Epithelial cell of esophagus (primary cell): ENCODE measurements at regions not wholly inside any gene's neighbourhood (a gene's known extent, or its start where the extent isn't known, plus 50 kb on each side); places are given as distances from the start of the nearest gene placed in this dataset.

ENCODE experiments used
- DNase-seq: peaks from one replicate; pipeline ENCODE4 v3.0.0; 2010; ENCODE audit warnings: low read depth
- H3K4me3 ChIP-seq: 2 replicates; pipeline ENCODE4 v1.5.1; 2011; ENCODE audit warnings: mild to moderate bottlenecking, low read length, control low read depth
- TF ChIP-seq, protein P1 (sequence below): IDR thresholded peaks from 2 replicates; pipeline ENCODE4 v1.5.1; 2011; ENCODE audit warnings: low read depth, mild to moderate bottlenecking, low read length, control low read depth, inconsistent platforms; ENCODE audit not compliant: insufficient read depth; ENCODE audit errors: missing control alignments

DNA sequence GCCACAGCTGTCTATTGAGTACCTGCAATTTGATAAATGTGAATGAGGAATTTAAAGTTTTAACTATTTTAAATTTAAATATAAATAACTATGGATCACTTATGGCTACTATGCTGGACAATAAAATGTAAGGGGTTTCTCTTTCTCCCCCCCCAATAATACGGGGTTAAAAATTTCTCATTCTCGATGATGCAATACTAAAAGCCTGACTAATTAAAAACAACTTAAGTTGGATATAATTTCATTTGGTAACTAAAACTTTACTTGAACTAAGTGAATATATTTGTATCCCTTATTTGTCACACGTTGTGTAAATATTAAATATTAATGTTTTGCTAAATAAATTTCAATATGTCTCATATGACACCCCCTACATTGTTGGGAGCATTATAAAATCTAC is 297.3 kb downstream of the GRB14 start:
- no peak overlapping the region for H3K4me3 ChIP-seq
- TF ChIP-seq, protein P1, sequence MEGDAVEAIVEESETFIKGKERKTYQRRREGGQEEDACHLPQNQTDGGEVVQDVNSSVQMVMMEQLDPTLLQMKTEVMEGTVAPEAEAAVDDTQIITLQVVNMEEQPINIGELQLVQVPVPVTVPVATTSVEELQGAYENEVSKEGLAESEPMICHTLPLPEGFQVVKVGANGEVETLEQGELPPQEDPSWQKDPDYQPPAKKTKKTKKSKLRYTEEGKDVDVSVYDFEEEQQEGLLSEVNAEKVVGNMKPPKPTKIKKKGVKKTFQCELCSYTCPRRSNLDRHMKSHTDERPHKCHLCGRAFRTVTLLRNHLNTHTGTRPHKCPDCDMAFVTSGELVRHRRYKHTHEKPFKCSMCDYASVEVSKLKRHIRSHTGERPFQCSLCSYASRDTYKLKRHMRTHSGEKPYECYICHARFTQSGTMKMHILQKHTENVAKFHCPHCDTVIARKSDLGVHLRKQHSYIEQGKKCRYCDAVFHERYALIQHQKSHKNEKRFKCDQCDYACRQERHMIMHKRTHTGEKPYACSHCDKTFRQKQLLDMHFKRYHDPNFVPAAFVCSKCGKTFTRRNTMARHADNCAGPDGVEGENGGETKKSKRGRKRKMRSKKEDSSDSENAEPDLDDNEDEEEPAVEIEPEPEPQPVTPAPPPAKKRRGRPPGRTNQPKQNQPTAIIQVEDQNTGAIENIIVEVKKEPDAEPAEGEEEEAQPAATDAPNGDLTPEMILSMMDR = no peak
- DNase-seq = no peak

DNA sequence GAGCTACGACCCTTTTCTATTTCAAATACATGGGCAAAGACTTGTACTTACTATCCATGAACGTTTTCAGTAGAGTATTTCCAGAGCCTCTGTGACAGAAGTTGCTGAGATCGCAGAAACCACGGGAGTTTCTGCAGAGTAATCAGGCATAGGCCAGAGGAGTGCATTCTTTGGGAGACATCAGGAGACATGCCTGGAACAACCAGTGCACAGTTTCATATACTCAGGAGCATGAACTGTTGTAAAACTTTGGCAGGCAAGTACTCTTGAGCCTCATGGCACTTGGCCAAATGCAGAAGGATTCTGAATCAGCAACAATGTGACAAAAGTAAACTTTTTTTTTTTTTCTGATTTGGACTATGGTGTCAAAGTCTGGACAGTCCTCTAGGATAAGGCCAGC is 307.1 kb downstream of the GRB14 start:
- DNase-seq = peak; percentile 21
- TF ChIP-seq, protein P1 = no peak
- no peak overlapping the region for H3K4me3 ChIP-seq

- DNase-seq = no peak
- TF ChIP-seq, protein P1 = no peak
- no peak overlapping the region for H3K4me3 ChIP-seq
These were observed 314.4 kb downstream of the GRB14 start for GRCh38 chr2:164306872-164307271.

GRCh38 chr2:164302786-164303185 is 318.5 kb downstream of the GRB14 start:
- no peak overlapping the region for H3K4me3 ChIP-seq
- DNase-seq = no peak
- TF ChIP-seq, protein P1 = no peak

- TF ChIP-seq, protein P1 = no peak
- H3K4me3 ChIP-seq = no peak overlapping the region
- no peak for DNase-seq
These were observed 333.0 kb downstream of the GRB14 start for GRCh38 chr2:164288235-164288634.

DNA sequence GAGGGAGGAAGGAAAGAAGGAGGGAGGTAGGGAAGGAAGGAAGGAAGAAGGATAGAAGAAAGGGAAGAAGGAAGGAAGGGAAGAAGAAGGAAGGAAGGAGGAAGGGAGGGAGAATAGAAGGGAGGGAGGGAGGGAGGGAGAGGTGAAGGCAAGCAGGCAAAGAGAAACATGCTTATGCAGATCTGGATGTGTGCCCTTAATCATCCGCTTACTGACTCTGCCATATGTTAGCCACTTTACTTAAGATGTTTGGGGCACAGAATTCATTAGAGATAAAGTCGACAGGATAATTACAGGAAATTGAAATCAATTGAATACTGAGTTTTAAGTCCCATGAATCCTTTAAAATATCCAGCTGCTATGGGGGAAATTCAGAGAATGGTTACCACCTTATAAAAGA is 334.2 kb downstream of the GRB14 start:
- TF ChIP-seq, protein P1 = no peak
- DNase-seq = no peak
- no peak overlapping the region for H3K4me3 ChIP-seq

DNA sequence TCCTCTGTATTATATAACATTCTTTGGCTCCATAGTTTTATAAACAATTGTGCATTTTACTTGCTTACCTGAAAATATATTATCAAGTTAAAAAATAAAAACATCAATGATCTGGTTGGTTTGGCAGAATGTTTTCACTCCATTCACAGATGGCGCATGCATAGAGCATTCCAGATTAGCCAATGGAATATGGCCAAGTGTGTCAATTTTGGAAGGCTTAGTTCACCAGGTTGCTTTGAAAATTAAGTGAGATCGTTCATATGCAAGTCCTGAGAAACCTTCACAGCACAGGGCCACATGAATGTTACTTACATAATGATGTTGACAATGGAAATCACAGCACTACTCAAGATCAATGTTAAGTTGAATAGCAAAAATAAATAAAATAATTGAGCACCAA is 335.7 kb downstream of the GRB14 start:
- TF ChIP-seq, protein P1 = no peak
- H3K4me3 ChIP-seq = no peak overlapping the region
- no peak for DNase-seq
